ENCODE measurements at regions not wholly inside any gene's neighbourhood (a gene's known extent, or its start where the extent isn't known, plus 50 kb on each side); places are given as distances from the start of the nearest gene placed in this dataset.

- no peak overlapping the region for H3K27ac ChIP-seq (ENCODE audit: low read depth, low read length)
- no peak overlapping the region for H3K4me3 ChIP-seq (ENCODE audit: low read length)
- no peak overlapping the region for H3K4ac ChIP-seq (ENCODE audit: low read depth, low read length)
- no peak overlapping the region for H3K23ac ChIP-seq (ENCODE audit: low read length)
- no peak overlapping the region for H3K4me2 ChIP-seq (ENCODE audit: low read length)
- H3K79me2 ChIP-seq (ENCODE audit: control insufficient read depth, insufficient read depth, low read length): no peaks in the 10 kb centered on the region
- H3K4me1 ChIP-seq (ENCODE audit: control insufficient read depth, low read depth, low read length): peaks cover 2% of the 10 kb centered on the region
- no peak for DNase-seq
- H2BK120ac ChIP-seq (ENCODE audit: low read depth, low read length): no peak overlapping the region
- no peak overlapping the region for H2BK5ac ChIP-seq (ENCODE audit: low read length)
- no peak overlapping the region for H3K56ac ChIP-seq (ENCODE audit: low read length)
- H3K18ac ChIP-seq (ENCODE audit: low read length): no peak overlapping the region
- no peak overlapping the region for H3K9ac ChIP-seq (ENCODE audit: low read length)
- no peak overlapping the region for H4K8ac ChIP-seq (ENCODE audit: low read depth, low read length)
- H3K79me1 ChIP-seq (ENCODE audit: low read length): no peaks in the 10 kb centered on the region
- H2AK5ac ChIP-seq (ENCODE audit: low read length): no peak overlapping the region
- no peak overlapping the region for H4K5ac ChIP-seq (ENCODE audit: low read length)
- no peaks in the 10 kb centered on the region for H3K36me3 ChIP-seq (ENCODE audit: control insufficient read depth, insufficient read depth, low read length)
- no peak overlapping the region for H2BK15ac ChIP-seq (replicated peaks; ENCODE audit: low read depth)
- no peaks in the 10 kb centered on the region for H3K27me3 ChIP-seq (ENCODE audit: insufficient read depth, low read length, poor library complexity)
- WGBS (ENCODE audit: extremely low coverage, insufficient coverage, low lambda C conversion rate): no CpG with 5 or more reads among the region's 20 CpGs
These were observed 84.9 kb upstream of the CEP78 start for GRCh38 chr9:78150983-78151356.

- Histone ChIP-seq H2AK5ac (ENCODE audit: low read length) (no peak overlapping the region), H3K56ac (ENCODE audit: low read length) (no peak overlapping the region), H3K4me1 (ENCODE audit: control insufficient read depth, low read depth, low read length) (peaks cover 2% of the 10 kb centered on the region), H3K36me3 (ENCODE audit: control insufficient read depth, insufficient read depth, low read length) (no peaks in the 10 kb centered on the region), H3K27ac (ENCODE audit: low read depth, low read length) (no peak overlapping the region), H3K18ac (ENCODE audit: low read length) (no peak overlapping the region), H2BK120ac (ENCODE audit: low read depth, low read length) (no peak overlapping the region), H4K5ac (ENCODE audit: low read length) (no peak overlapping the region), H3K79me1 (ENCODE audit: low read length) (no peaks in the 10 kb centered on the region), H2BK5ac (ENCODE audit: low read length) (no peak overlapping the region), H3K4me2 (ENCODE audit: low read length) (no peak overlapping the region), H4K8ac (ENCODE audit: low read depth, low read length) (no peak overlapping the region), H2BK15ac (replicated peaks; ENCODE audit: low read depth) (no peak overlapping the region), H3K4me3 (ENCODE audit: low read length) (no peak overlapping the region), H3K79me2 (ENCODE audit: control insufficient read depth, insufficient read depth, low read length) (no peaks in the 10 kb centered on the region), H3K9ac (ENCODE audit: low read length) (no peak overlapping the region), H3K27me3 (ENCODE audit: insufficient read depth, low read length, poor library complexity) (no peaks in the 10 kb centered on the region), H3K23ac (ENCODE audit: low read length) (no peak overlapping the region), H3K4ac (ENCODE audit: low read depth, low read length) (no peak overlapping the region)
- WGBS (ENCODE audit: extremely low coverage, insufficient coverage, low lambda C conversion rate): no CpG with 5 or more reads among the region's 25 CpGs
- DNase-seq: no peak
These were observed 85.4 kb upstream of the CEP78 start for GRCh38 chr9:78150312-78150982.

GRCh38 chr9:78149702-78150291 is 86.1 kb upstream of the CEP78 start:
- Histone ChIP-seq H3K27me3 (ENCODE audit: insufficient read depth, low read length, poor library complexity) (no peaks in the 10 kb centered on the region), H4K8ac (ENCODE audit: low read depth, low read length) (no peak overlapping the region), H3K79me1 (ENCODE audit: low read length) (no peaks in the 10 kb centered on the region), H2BK5ac (ENCODE audit: low read length) (no peak overlapping the region), H3K36me3 (ENCODE audit: control insufficient read depth, insufficient read depth, low read length) (no peaks in the 10 kb centered on the region), H2BK15ac (replicated peaks; ENCODE audit: low read depth) (no peak overlapping the region), H3K9ac (ENCODE audit: low read length) (no peak overlapping the region), H4K5ac (ENCODE audit: low read length) (no peak overlapping the region), H3K23ac (ENCODE audit: low read length) (no peak overlapping the region), H3K18ac (ENCODE audit: low read length) (no peak overlapping the region), H3K4me1 (ENCODE audit: control insufficient read depth, low read depth, low read length) (peaks cover 2% of the 10 kb centered on the region), H3K27ac (ENCODE audit: low read depth, low read length) (no peak overlapping the region), H3K4ac (ENCODE audit: low read depth, low read length) (no peak overlapping the region), H2AK5ac (ENCODE audit: low read length) (no peak overlapping the region), H3K4me2 (ENCODE audit: low read length) (no peak overlapping the region), H3K56ac (ENCODE audit: low read length) (no peak overlapping the region), H2BK120ac (ENCODE audit: low read depth, low read length) (no peak overlapping the region), H3K4me3 (ENCODE audit: low read length) (no peak overlapping the region), H3K79me2 (ENCODE audit: control insufficient read depth, insufficient read depth, low read length) (no peaks in the 10 kb centered on the region)
- WGBS (ENCODE audit: extremely low coverage, insufficient coverage, low lambda C conversion rate): no CpG with 5 or more reads among the region's 9 CpGs
- DNase-seq: no peak

GRCh38 chr9:78146241-78146640 is 89.6 kb upstream of the CEP78 start:
- no peaks in the 10 kb centered on the region for H3K79me1 ChIP-seq (ENCODE audit: low read length)
- no peak overlapping the region for H3K56ac ChIP-seq (ENCODE audit: low read length)
- no peaks in the 10 kb centered on the region for H3K79me2 ChIP-seq (ENCODE audit: control insufficient read depth, insufficient read depth, low read length)
- no peak overlapping the region for H4K5ac ChIP-seq (ENCODE audit: low read length)
- H2BK15ac ChIP-seq (replicated peaks; ENCODE audit: low read depth): no peak overlapping the region
- H2BK5ac ChIP-seq (ENCODE audit: low read length): no peak overlapping the region
- no peak overlapping the region for H3K4me3 ChIP-seq (ENCODE audit: low read length)
- H3K9ac ChIP-seq (ENCODE audit: low read length): no peak overlapping the region
- no peak overlapping the region for H4K8ac ChIP-seq (ENCODE audit: low read depth, low read length)
- H2AK5ac ChIP-seq (ENCODE audit: low read length): no peak overlapping the region
- H3K4me2 ChIP-seq (ENCODE audit: low read length): no peak overlapping the region
- H2BK120ac ChIP-seq (ENCODE audit: low read depth, low read length): no peak overlapping the region
- H3K23ac ChIP-seq (ENCODE audit: low read length): no peak overlapping the region
- H3K36me3 ChIP-seq (ENCODE audit: control insufficient read depth, insufficient read depth, low read length): no peaks in the 10 kb centered on the region
- H3K27me3 ChIP-seq (ENCODE audit: insufficient read depth, low read length, poor library complexity): no peaks in the 10 kb centered on the region
- no peak overlapping the region for H3K18ac ChIP-seq (ENCODE audit: low read length)
- no peak overlapping the region for H3K4ac ChIP-seq (ENCODE audit: low read depth, low read length)
- DNase-seq: no peak
- H3K27ac ChIP-seq (ENCODE audit: low read depth, low read length): no peak overlapping the region
- H3K4me1 ChIP-seq (ENCODE audit: control insufficient read depth, low read depth, low read length): peaks cover 2% of the 10 kb centered on the region

GRCh38 chr9:78144663-78145377 is 91.1 kb upstream of the CEP78 start:
- Histone ChIP-seq H3K79me1 (ENCODE audit: low read length) (no peaks in the 10 kb centered on the region), H3K27me3 (ENCODE audit: insufficient read depth, low read length, poor library complexity) (no peaks in the 10 kb centered on the region), H3K4me3 (ENCODE audit: low read length) (no peak overlapping the region), H3K4ac (ENCODE audit: low read depth, low read length) (no peak overlapping the region), H3K4me1 (ENCODE audit: control insufficient read depth, low read depth, low read length) (peaks cover under 1% of the 10 kb centered on the region), H3K18ac (ENCODE audit: low read length) (no peak overlapping the region), H3K36me3 (ENCODE audit: control insufficient read depth, insufficient read depth, low read length) (no peaks in the 10 kb centered on the region), H2BK5ac (ENCODE audit: low read length) (no peak overlapping the region), H3K56ac (ENCODE audit: low read length) (no peak overlapping the region), H2BK15ac (replicated peaks; ENCODE audit: low read depth) (no peak overlapping the region), H4K8ac (ENCODE audit: low read depth, low read length) (no peak overlapping the region), H3K4me2 (ENCODE audit: low read length) (no peak overlapping the region), H2AK5ac (ENCODE audit: low read length) (no peak overlapping the region), H3K9ac (ENCODE audit: low read length) (no peak overlapping the region), H3K79me2 (ENCODE audit: control insufficient read depth, insufficient read depth, low read length) (no peaks in the 10 kb centered on the region), H4K5ac (ENCODE audit: low read length) (no peak overlapping the region), H3K23ac (ENCODE audit: low read length) (no peak overlapping the region), H2BK120ac (ENCODE audit: low read depth, low read length) (no peak overlapping the region), H3K27ac (ENCODE audit: low read depth, low read length) (no peak overlapping the region)
- no peak for DNase-seq
- WGBS (ENCODE audit: extremely low coverage, insufficient coverage, low lambda C conversion rate): no CpG with 5 or more reads among the region's 3 CpGs

Measured in mesendoderm (in vitro differentiated cells).